SK-N-SH (cell line): ENCODE measurements at regions not wholly inside any gene's neighbourhood (a gene's known extent, or its start where the extent isn't known, plus 50 kb on each side); places are given as distances from the start of the nearest gene placed in this dataset.

Source experiments
- CTCF ChIA-PET: fragments of 300-600, 350-600 bp; formaldehyde crosslinking; extraction: SDS; loops from one replicate; lab custom pipeline; 2021; lab: Yijun Ruan, JAX
- POLR2A ChIA-PET: fragments of 350-600 bp; sonication (Branson Sonifier 250); formaldehyde crosslinking; extraction: SDS; loops from one replicate; lab custom pipeline; 2020; ENCODE audit warnings: antibody characterized with exemption, inconsistent platforms; lab: Yijun Ruan, JAX
- DNase-seq: peaks from one replicate; pipeline ENCODE4 v3.0.0; 2012
- H2AFZ ChIP-seq: fragments of 200-600 bp; sonication (generic); 2 replicates; pipeline ENCODE4 v1.8.1; 2016; ENCODE audit warnings: antibody characterized with exemption, mild to moderate bottlenecking, low read depth
- H3F3A ChIP-seq: fragments of 200-600 bp; sonication (generic); replicated peaks from 2 replicates; pipeline ENCODE3; 2016; ENCODE audit warnings: antibody characterized with exemption, mild to moderate bottlenecking; ENCODE audit not compliant: insufficient read depth
- H3K27ac ChIP-seq, 2 experiments: fragments of 200-500 bp in 1 of 2; fragments of 200-600 bp in 1 of 2; sonication (Bioruptor generic) in 1 of 2; sonication (generic), shearing (Covaris generic) in 1 of 2; 2 replicates each; pipeline versions ENCODE4 v1.5.1 to v1.6.1; 2014 to 2016; ENCODE audit warnings: low read depth in 2 of 2, inconsistent platforms in 1 of 2, low read length in 1 of 2, mild to moderate bottlenecking in 1 of 2, mixed read lengths in 1 of 2
- H3K27me3 ChIP-seq: fragments of 200-600 bp; sonication (generic), shearing (Covaris generic); 2 replicates; pipeline ENCODE4 v1.6.1; 2016; ENCODE audit warnings: mixed run types; ENCODE audit not compliant: insufficient read depth
- H3K36me3 ChIP-seq, 2 experiments: fragments of 200-500 bp in 1 of 2; fragments of 200-600 bp in 1 of 2; sonication (Bioruptor generic) in 1 of 2; sonication (generic) in 1 of 2; replicated peaks in 1 of 2; 2 replicates each; pipeline versions ENCODE3 to v1.5.1; 2014 to 2016; ENCODE audit warnings: low read length in 1 of 2, mild to moderate bottlenecking in 1 of 2; ENCODE audit not compliant: insufficient read depth in 2 of 2, control insufficient read depth in 1 of 2
- H3K4me1 ChIP-seq, 2 experiments: fragments of 200-500 bp in 1 of 2; fragments of 200-600 bp in 1 of 2; sonication (Bioruptor generic) in 1 of 2; sonication (generic), shearing (Covaris generic) in 1 of 2; 2 replicates each; pipeline versions ENCODE4 v1.5.1 to v1.6.1; 2014 to 2016; ENCODE audit warnings: low read depth in 1 of 2, low read length in 1 of 2, mixed run types in 1 of 2; ENCODE audit not compliant: insufficient read depth in 2 of 2, control insufficient read depth in 1 of 2
- H3K4me2 ChIP-seq: fragments of 200-600 bp; sonication (generic), shearing (Covaris generic); 2 replicates; pipeline ENCODE4 v1.6.1; 2017; ENCODE audit warnings: mixed run types
- H3K4me3 ChIP-seq, 2 experiments: fragments of 200-500 bp in 1 of 2; fragments of 200-600 bp in 1 of 2; sonication (Bioruptor generic) in 1 of 2; sonication (generic), shearing (Covaris generic) in 1 of 2; 2 replicates each; pipeline versions ENCODE4 v1.5.1 to v1.8.1; 2014 to 2016; ENCODE audit warnings: low read depth in 2 of 2, inconsistent platforms in 1 of 2, low read length in 1 of 2, mild to moderate bottlenecking in 1 of 2, mixed read lengths in 1 of 2, moderate library complexity in 1 of 2
- H3K79me2 ChIP-seq: fragments of 200-600 bp; sonication (generic); 2 replicates; pipeline ENCODE4 v1.8.1; 2017; ENCODE audit warnings: mild to moderate bottlenecking; ENCODE audit not compliant: insufficient read depth
- H3K9ac ChIP-seq: fragments of 200-600 bp; sonication (generic); 2 replicates; pipeline ENCODE4 v1.6.1; 2017; ENCODE audit warnings: mixed run types
- H3K9me2 ChIP-seq: fragments of 200-600 bp; sonication (generic); 2 replicates; pipeline ENCODE4 v1.6.1; 2017; ENCODE audit warnings: mixed run types
- H3K9me3 ChIP-seq: fragments of 200-600 bp; sonication (generic); 2 replicates; pipeline ENCODE4 v1.6.1; 2017; ENCODE audit warnings: mixed run types, mild to moderate bottlenecking, moderate library complexity
- H4K20me1 ChIP-seq: fragments of 200-600 bp; sonication (generic); 2 replicates; pipeline ENCODE4 v1.6.1; 2017; ENCODE audit warnings: mild to moderate bottlenecking, mixed run types; ENCODE audit not compliant: insufficient read depth
- FOSL2 ChIP-seq: IDR thresholded peaks from 2 replicates; pipeline ENCODE4 v1.4.0; 2012; ENCODE audit warnings: low read depth, mild to moderate bottlenecking, moderate library complexity, borderline replicate concordance
- FOXJ3 ChIP-seq: sonication (generic); formaldehyde crosslinking; IDR thresholded peaks from 2 replicates; pipeline ENCODE4 v1.5.1; 2020; ENCODE audit warnings: mild to moderate bottlenecking, missing genetic modification reagents
- GABPA ChIP-seq: IDR thresholded peaks from 2 replicates; pipeline ENCODE4 v1.4.0; 2012; ENCODE audit warnings: low read depth, mild to moderate bottlenecking
- GATA2 ChIP-seq: sonication (generic); formaldehyde crosslinking; IDR thresholded peaks from 2 replicates; pipeline ENCODE4 v1.5.0; 2020; ENCODE audit warnings: mild to moderate bottlenecking, missing genetic modification reagents
- IRF3 ChIP-seq: fragments of 150-350 bp; IDR thresholded peaks from 2 replicates; pipeline ENCODE4 v1.6.1; 2016; ENCODE audit warnings: mild to moderate bottlenecking, low read depth, low read length
- MEF2A ChIP-seq: IDR thresholded peaks from 2 replicates; pipeline ENCODE4 v1.4.0; 2012; ENCODE audit warnings: low read depth, borderline replicate concordance
- MXI1 ChIP-seq: IDR thresholded peaks from 2 replicates; pipeline ENCODE4 v1.6.1; 2012; ENCODE audit warnings: mild to moderate bottlenecking, low read depth, low read length, improper control_type of control experiment
- NFIC ChIP-seq: IDR thresholded peaks from 2 replicates; pipeline ENCODE4 v1.4.0; 2012; ENCODE audit warnings: borderline replicate concordance
- PBX3 ChIP-seq: IDR thresholded peaks from 2 replicates; pipeline ENCODE4; 2012
- POLR2AphosphoS5 ChIP-seq: IDR thresholded peaks from 2 replicates; pipeline ENCODE4 v1.6.1; 2012; ENCODE audit warnings: low read depth, low read length
- REST ChIP-seq: IDR thresholded peaks from 2 replicates; pipeline ENCODE4 v1.6.1; 2012; ENCODE audit warnings: mild to moderate bottlenecking, low read depth, low read length, moderate library complexity
- SIN3A ChIP-seq: IDR thresholded peaks from 2 replicates; pipeline ENCODE4 v1.6.1; 2012; ENCODE audit warnings: low read depth, mild to moderate bottlenecking, low read length, moderate library complexity, borderline replicate concordance
- USF2 ChIP-seq: fragments of 150-350 bp; IDR thresholded peaks from 2 replicates; pipeline ENCODE4 v1.6.1; 2017; ENCODE audit warnings: antibody characterized with exemption, low read length, low read depth, borderline replicate concordance
- WGBS: methylation state at CpG from one replicate; pipeline ENCODE4 v1.1.6; 2017; ENCODE audit warnings: low lambda C conversion rate; 5-methylcytosine and 5-hydroxymethylcytosine counted together

GRCh38 chr20:40019510-40019909 lies 669.5 kb downstream of the MAFB start:
- no peak overlapping the region for H3K4me3 ChIP-seq
- POLR2A ChIA-PET = no interaction called here
- 24% methylated on average over 5 of the region's 5 CpGs for WGBS
- H3K9me3 ChIP-seq = no peaks in the 10 kb centered on the region
- H3K9ac ChIP-seq = no peak overlapping the region
- H3K79me2 ChIP-seq = no peaks in the 10 kb centered on the region
- no peaks in the 10 kb centered on the region for H3K27me3 ChIP-seq
- H3K9me2 ChIP-seq = no peaks in the 10 kb centered on the region
- no peaks in the 10 kb centered on the region; a peak in 1 of 4 replicates for H3K4me1 ChIP-seq
- no peaks in the 10 kb centered on the region for H3K36me3 ChIP-seq
- H3K27ac ChIP-seq = no peak overlapping the region
- CTCF ChIA-PET = no interaction called here
- no peaks in the 10 kb centered on the region for H3F3A ChIP-seq
- H2AFZ ChIP-seq = no peak overlapping the region
- no peak overlapping the region for H3K4me2 ChIP-seq
- TF ChIP-seq REST = no peak
- no peak for TF ChIP-seq USF2
- TF ChIP-seq NFIC = no peak
- no peak for TF ChIP-seq FOXJ3
- TF ChIP-seq IRF3 = no peak
- TF ChIP-seq GATA2 (CRISPR knock-in tag) = no peak
- TF ChIP-seq FOSL2 = no peak
- no peak for TF ChIP-seq SIN3A
- no peak for TF ChIP-seq MEF2A
- no peak for TF ChIP-seq PBX3
- no peak for TF ChIP-seq GABPA
- TF ChIP-seq MXI1 = no peak
- no peak for TF ChIP-seq POLR2AphosphoS5
- no peak for DNase-seq
- no peaks in the 10 kb centered on the region for H4K20me1 ChIP-seq
